ENCODE measurements at regions not wholly inside any gene's neighbourhood (a gene's known extent, or its start where the extent isn't known, plus 50 kb on each side); places are given as distances from the start of the nearest gene placed in this dataset.

- TF ChIP-seq CTCF (IDR thresholded peaks at IDR 0.05; ENCODE audit: insufficient read depth, low read length, poor library complexity, severe bottlenecking) (no peak), EZH2phosphoT487 (conservative IDR thresholded peaks at IDR 0.05; ENCODE audit: low read length) (no peak)
These were observed 880.2 kb upstream of the TMEM132C start for GRCh38 chr12:127386723-127387122.
